Fibroblast of the conjunctiva (primary cell): ENCODE measurements at regions not wholly inside any gene's neighbourhood (a gene's known extent, or its start where the extent isn't known, plus 50 kb on each side); places are given as distances from the start of the nearest gene placed in this dataset.
A peak's percentile ranks its signal among the peaks of the same experiment; 100 is the strongest.

Experiments
- DNase-seq: peaks from one replicate; pipeline ENCODE4 v3.0.0-alpha.2; 2010; ENCODE audit warnings: low read depth

DNA sequence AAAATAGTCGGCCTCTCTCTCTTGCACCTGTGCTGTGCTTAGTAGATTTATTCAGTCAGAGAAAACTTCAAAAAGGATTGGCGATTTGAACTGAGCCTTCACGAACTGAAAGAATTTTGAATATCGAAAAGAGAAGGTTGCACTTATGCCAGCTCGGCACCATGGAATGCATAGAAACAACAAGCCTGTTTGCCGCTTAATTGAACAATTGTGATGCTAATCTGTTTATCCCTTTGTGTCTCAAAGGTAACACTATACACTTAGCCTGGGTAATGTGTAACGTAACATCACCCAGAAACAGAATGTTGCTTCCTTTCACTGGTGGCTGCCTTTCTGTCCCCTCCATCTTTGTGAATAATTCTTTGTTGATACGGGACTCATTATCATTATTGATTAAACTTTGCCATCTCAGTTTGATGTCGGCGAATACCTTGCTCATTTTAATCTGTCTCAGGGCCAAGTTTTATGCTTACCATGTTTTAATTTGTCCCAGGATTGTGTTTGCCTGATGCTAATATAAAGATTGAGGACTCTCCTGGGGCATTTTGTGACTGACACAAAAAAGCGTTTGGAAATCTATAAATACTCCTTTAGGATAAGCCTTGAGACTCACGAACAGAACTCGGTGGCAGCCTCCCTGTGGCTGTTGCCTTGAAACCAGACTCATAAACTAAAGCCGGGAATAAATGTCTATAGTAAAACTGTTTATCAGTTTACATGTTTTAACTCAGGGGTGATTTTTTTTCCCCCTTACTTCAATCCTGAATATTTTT is 400.5 kb downstream of the RAPGEF2 start:
- DNase-seq: no peak

DNA sequence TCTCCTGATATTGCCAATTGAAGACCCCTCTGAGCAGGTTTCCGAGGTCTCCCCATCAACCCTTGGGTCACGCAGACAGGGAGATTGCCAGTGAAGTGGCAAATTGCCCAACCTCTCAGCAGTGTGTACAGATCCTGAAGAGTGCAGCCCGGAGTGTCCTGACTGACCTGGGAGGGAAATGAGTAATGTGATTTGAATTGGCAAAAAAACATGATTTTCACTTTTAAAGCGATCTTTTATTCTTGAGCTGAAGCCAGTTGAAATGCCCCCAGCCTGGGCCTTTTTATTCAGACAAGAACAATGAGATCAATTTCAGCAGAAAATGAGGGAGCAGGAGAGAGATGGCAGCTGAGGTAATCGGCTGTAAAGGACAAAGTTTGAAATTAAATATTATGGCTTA is 401.8 kb downstream of the RAPGEF2 start:
- peak; percentile 14 for DNase-seq

DNA sequence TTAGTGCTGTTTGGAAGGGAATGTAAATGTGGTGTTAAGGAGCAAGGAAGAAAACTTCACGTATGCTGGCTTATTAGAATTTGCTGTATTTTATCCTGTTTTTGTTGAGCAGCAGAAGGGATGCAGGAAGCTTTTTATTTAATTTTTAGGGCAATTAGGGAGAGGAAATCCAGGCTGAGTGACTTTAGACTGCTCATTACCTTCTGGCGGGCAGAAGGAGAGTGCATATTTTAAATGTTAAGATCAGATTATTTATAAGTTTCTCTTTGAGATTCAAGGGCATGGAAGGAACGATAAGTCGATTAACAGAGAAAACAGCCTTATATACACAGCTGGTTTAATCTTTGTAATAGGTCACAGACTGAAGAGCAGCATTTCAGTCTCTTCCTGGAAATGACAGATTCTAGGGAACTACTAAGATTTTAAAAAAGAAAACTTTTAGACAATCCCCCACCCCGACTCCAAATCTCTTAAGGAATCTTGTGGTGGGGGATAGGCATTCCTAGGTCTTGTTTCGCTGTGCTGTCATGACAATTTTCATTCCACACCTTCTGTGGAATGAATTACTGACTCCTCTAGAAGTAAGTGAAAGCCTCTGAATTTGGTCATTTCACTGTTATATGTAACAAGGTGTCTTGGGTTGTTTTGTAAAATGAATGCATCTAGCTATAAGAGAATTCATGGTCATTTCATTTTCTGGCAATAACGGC is 402.5 kb downstream of the RAPGEF2 start:
- DNase-seq: no peak

DNA sequence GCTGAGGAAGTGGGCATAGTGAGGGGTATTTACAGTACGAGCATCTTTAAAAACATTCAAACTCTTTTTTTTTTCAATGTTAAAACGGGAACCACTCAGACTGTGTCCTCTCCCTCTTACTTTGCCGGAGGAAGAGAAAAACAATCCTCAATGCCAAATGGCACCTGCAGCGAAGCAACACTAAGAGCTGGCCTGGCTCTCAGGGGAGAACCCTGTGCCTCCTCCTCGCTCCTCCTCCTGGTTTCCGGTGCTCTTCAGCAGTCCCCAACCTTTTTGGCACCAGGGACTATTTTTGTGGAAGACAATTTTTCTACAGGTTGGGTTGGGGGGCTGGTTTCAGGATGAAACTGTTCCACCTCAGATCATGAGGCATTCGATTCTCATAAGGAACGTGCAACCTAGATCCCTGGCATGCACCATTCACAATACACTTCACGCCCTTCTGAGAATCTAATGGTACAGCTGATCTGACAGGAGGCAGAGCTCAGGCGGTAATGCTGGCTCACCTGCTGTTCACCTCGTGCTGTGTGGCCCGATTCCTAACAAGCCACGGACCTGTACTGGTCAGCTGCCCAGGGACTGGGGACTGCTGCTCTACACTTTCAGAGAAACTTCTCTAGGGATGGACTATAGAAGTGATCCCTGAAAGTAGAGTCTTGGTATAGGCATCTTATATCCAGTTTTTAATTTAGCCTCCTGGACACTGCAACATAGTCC is 404.1 kb downstream of the RAPGEF2 start:
- DNase-seq: no peak

DNA sequence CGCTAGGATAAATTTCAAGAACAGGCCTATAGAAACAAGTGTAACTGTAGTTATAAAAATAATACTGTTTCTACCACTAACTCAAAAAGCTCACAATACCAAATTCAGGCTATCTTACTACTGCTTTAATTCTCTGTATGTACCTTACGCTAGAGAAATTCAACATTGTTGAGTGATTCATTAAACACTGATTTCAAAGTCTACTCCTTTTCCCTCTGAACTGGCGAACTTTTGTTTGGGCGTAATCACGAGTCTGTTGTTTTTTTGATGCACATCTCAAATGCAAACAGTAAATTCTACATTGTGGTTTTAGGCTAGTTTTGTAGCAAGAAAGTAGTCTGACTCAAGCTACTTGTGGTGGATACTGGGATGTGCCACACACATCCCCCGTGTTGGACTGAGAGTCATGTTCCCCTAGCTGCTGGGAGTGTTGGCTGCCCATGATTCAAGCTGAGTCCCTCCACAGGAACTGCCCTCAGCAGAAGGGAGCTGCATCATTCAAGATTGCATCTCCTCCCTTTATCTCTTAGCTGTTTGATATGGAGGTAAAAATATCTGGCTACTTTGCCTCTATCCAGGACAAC is 406.1 kb downstream of the RAPGEF2 start:
- no peak for DNase-seq

DNA sequence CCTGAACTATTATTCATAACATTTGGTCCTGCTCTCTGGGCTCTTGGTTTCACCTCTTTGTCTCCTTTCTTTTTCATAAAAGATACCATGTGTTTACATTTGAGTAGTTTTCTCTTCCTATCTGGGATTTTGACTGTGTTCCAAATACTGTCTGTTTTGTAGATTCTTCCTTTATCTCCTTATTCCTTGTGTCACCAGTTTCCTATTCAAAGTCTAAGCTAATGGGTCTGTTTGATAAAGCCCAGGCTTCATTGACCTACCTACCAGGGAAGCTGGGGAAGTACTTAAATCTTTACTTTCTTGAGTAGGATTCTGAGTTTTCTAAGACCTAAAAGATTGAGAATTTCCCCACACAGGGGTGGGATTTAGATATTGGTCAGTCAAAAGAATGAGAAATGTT is 409.5 kb downstream of the RAPGEF2 start:
- DNase-seq: no peak

DNA sequence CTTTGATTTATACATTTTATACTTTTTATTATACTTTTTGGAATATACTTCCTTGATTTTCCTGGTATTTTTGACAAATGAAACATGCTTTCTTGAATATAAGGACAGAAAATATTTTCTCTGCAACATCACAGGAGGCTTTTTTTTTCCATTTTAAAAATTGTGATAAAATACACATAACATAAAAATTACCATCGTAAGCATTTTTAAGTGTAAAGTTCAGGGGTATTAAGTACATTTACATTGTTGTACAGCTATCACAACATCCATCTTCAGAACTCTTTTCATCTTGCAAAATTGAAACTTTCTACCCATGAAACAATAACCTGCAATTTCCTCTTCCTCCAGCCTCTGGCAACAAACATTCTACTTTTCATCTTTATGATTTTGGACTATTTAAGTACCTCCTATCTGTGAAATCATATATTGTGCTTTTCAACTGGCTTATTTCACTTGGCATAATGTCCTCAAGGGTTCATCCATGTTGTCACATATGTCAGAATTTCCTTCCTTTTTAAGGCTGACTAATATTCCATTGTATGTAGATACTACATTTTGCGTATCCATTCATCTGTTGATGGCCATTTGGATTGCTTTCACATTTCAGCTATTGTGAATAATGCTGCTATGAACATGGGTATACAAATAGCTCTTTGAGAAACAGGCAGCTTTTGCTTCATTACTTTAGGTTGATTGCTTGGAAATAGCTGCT is 412.6 kb downstream of the RAPGEF2 start:
- DNase-seq: no peak

DNA sequence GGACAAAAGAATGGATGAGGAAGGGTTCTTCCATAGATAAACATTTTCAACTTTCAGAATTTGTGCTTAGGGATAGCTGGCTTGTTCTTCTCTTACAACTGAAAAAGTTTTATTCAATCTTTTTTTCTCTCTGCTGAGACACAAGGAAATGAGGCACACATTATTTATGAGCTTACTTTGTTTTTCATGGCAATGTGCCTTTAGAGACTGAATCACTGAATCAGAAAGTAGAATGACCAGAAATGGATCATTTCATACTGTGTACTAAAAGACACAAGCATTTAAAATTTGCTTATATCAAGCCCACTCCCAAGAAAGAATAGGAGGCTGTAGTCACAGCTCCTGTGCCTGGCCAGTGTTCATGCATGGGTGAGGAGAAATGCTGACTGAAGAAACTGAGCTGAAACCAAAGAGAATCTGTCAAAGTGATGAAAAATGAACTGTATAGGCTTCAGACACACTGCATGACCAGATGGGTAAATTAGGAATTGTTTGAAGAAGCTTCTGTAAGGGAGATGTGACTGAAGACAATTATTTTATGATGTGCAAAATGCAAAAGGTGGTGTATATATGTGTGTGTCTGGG is 413.8 kb downstream of the RAPGEF2 start:
- no peak for DNase-seq

DNA sequence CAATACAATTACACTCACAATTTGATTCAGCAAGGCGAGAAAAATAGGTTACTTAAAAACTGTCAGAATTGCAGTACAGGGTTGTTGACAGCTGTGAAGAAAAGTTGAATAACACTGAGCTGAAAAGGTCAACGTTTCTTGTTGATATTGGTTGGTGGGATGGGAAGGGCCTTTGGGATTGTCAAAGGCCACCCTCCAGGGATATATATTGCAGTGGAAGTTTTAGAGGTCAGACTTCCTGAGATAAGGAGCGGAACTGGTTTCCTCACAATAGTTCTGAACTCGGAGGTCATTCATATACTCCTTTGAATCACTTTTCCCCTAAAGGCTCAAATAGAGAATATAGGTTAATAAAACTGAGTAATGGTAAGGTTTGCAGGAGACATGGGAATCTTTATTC is 417.2 kb downstream of the RAPGEF2 start:
- no peak for DNase-seq

DNA sequence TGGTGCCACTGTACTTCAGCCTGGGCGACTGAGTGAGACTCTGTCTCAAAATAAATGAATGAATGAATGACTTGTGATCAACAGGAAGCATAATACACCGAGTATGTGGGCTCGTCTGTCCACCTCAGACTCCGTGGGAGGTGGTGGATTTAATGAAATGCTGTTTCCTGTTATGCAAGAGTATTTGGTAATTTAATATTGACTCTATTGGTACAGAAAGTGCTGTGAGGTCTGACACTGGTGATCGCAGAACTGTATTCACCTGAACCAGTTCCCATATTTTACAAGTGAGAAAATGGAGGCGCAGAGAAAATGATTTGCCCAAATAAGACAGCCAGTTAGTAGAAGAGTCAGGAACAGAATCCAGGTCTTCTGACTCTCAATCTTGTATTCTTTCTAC is 423.3 kb downstream of the RAPGEF2 start:
- DNase-seq: no peak

DNA sequence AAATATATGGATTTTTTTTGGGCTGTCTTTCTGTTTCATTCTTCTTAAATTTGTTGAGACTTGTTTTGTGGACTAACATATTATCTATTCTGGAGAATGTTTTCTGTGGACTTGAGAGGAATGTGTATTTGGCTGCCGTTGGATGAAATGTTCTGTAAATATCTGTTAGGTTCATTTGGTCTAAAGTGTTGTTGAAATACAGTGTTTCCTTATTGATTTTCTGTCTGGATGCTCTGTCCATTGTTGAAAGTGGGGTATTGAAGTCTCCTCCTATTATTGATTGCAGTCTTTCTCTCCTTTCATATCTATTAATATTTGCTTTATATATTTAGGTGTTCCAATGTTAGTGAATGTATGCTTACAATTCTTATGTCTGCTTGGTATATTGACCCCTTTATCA is 431.8 kb downstream of the RAPGEF2 start:
- DNase-seq: no peak

DNA sequence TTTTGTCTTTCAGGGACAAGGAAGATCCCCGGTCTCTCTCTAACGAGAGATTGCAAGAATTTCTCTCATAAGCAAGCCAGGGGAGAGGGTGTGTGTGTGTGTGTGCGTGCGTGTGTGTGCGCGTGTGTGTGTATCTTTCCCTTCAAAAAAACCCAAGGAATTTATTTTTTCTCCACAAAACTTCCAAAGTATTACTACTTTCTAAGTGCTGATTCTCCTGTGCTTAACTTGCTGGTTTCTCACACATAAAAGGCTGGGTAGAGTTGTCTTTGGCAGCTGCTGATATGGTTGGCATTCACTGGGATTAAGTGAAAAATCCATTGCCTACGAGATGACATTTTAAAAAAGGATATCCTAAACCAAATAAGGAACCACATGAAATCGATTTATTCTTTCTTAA is 435.7 kb downstream of the RAPGEF2 start:
- DNase-seq: no peak

DNA sequence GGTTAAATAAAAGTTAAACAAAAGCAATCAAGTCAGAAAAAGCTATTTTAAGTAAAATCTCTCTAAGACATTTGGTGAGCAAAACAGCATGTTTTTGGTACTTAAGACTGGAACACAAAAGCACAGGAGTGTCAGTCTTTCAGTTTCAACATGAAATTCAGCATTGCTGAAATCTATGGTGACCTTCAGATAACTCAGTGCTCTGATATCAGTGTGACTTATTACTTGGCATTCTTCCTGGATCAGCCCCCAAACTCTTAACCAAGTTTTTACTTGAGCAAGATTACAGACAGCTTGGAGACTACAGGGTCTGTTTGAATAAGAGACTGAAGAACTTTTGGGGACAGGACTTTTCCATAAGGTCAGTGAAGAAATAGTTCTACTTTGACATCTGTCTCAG is 437.2 kb downstream of the RAPGEF2 start:
- no peak for DNase-seq

DNA sequence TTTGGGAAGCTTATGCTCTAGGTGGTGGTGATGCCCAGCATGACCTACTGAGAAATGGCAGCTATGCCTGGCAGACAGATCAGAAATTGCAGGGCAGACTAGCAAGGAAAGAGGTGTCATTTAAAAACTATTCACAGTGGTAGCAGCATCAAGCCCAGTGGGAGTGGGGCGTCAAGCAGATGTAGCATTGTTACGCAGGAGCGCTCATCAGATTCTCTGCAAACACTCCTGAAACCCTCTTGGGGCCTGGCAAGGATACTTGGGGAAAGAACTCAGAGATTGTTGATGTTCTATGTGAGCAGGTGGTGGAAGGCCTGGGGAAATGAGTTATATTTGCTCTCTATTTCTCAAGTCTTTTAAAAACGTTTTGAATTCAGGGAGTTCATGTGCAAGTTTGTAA is 437.6 kb downstream of the RAPGEF2 start:
- no peak for DNase-seq

DNA sequence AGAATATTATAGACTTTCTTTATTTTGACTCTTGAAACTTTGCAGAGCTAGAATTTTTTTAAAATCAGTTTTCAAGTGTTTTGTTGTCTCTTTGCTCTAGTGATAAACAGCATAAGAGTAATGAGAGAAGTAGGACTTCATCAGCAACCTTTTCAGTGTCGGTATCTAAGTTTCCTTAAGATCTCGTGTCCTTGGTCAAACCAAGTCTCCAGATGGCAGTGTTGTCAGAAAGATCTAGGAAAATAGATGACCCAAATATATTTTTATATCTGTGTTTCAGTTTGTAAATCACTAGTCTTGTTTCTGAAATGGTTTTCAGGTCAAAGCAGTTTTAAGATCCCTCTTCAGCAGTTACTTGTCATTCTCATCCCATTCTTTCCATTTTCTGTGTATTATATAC is 438.3 kb downstream of the RAPGEF2 start:
- DNase-seq: no peak

DNA sequence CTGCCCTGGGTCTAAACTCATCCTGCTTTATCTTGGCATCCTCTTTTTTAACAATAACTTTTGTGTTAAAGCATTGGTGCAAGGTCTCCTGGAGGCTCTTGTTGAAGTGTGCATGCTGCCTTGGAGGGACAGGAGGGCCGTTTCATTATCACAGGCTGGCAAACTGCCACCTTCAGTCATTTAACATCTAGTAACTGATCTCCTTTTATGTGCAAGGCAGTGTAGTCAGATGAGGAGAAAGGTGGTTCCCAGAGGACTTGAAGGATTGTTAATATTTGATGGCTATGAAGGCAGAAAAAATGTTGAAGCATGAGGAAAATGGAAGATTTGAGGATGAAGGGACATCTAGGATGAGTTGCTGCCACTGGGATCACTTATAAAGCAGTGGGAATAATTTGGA is 439.4 kb downstream of the RAPGEF2 start:
- DNase-seq: no peak

DNA sequence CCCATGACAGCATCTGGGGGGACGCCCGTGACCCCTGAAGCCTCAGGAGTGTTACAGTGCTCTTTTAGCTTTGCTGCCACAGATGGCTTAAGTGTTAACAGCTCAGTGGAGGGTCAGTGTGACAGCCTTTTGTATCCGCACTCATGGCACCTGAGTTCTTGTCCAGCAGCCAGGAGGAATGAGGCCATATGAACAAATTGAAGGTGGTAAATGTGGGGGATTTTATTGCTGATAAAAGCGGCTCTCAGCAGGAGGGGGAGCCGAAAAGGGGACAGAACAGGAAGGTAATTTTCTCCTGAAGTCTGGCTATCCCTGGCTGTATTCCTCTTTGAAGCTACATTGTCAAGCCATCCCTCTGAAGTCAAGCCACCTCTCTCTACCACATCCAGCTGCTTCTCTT is 441.0 kb downstream of the RAPGEF2 start:
- DNase-seq: no peak

DNA sequence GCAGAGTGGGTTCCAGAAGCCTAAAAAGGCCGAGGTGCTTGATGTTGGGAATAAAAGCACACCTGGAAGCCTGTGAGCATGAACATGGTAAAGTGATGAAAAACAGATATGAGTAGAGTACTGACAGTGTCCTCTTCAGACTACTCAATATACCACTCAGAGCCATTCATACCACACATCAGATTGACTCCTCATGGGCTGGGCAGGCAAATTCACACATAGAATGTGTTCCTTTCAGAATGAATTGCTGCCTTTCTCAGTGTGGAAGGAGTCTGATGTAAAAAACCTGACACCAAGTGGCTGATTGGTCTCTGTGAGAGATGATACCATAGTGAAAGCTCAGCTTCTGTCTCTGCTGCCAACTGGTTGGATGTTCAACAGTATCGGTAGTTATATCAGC is 442.7 kb downstream of the RAPGEF2 start:
- no peak for DNase-seq

DNA sequence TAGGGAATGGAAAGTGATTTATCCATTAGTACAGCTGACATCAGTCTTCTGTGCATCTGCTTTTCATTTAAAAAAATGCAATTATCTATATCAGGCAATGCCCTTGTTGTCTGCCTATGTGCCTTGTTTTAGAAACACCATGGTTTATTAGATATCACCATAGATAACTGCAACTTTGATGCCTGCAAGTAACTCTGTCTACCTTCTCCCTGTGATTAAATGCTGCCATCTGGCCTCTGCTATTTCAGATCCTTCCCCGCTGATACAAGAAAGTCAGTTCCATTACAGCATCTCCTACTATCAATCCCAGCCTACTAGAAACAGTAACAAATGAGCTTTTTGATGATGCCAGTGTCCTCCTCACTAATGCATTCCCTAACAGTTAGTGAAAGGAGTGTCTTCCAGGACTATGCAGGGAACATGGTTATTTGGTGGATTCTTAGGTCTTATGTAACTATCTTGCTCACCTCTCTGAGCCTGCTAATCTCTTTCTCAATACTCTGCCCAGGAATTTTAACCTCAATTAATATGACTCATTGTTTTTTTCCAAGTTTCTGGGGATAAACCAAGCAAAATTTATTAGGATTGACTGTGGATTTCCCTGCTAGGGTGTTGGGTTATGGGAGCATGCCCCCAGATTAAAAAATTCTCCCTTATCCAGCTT is 444.9 kb downstream of the RAPGEF2 start:
- no peak for DNase-seq

DNA sequence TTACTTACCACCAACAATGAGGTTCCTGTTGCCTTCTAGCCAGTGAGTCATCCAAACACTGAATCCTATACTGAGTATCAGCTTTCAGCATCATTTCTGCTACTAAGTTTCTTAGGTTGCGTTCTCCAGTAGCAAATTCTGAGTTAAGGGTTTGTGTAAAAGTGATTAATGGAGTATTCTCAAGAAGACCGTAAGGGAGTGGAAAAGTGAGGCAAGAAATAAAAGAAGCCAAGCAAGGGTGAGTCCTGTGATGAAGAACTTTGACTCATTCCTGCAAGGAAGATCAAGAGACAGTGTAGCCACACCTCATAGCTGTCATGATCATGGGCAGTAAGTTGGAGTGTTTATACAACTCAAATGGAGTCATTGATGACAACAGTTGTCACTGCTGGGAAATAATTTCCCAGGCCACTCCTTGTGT is 446.2 kb downstream of the RAPGEF2 start:
- no peak for DNase-seq

DNA sequence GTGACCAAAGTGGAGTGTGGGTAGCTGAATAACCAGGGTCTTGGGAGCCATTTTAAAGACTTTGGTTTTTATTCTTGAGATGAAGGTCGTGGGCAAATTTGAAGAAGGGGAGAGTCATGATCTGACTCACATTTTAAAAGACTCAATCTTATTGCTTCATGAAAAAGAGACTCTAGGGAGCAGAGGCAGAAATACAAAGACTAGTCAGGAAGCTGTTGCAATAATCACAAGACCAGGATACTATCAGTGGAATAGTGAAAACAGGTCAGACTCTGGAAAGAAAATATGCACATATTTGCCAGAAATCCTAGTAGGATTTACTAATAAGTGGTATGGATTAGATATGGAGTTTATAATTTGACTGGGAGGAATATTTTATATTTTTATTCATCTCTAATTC is 448.4 kb downstream of the RAPGEF2 start:
- DNase-seq: no peak
